H1 (cell line): ENCODE measurements at regions not wholly inside any gene's neighbourhood (a gene's known extent, or its start where the extent isn't known, plus 50 kb on each side); places are given as distances from the start of the nearest gene placed in this dataset.

ENCODE experiments used
- ASH2L ChIP-seq: fragments of 200-600, 300-600 bp; sonication (generic); IDR thresholded peaks from one replicate; pipeline ENCODE4 v1.7.1; 2017; ENCODE audit warnings: low read length
- CHD1 ChIP-seq: IDR thresholded peaks from 2 replicates; pipeline ENCODE4 v1.6.1; 2012; ENCODE audit warnings: low read depth, low read length, improper control_type of control experiment
- CREB1 ChIP-seq: IDR thresholded peaks from 2 replicates; pipeline ENCODE4 v1.6.1; 2012; ENCODE audit warnings: inconsistent platforms
- EP300 ChIP-seq, 2 experiments: IDR thresholded peaks; 1 replicate in 1 of 2; 2 replicates in 1 of 2; pipeline ENCODE4 v1.6.1; 2011 to 2012; ENCODE audit warnings: low read depth in 2 of 2, low read length in 2 of 2, mild to moderate bottlenecking in 2 of 2, borderline replicate concordance in 1 of 2, inconsistent platforms in 1 of 2, moderate library complexity in 1 of 2
- JUN ChIP-seq: IDR thresholded peaks from 2 replicates; pipeline ENCODE4 v1.6.1; 2011; ENCODE audit warnings: low read depth, mild to moderate bottlenecking, improper control_type of control experiment, low read length
- PHF8 ChIP-seq: fragments of 200-600 bp; sonication (generic); conservative IDR thresholded peaks from 2 replicates; pipeline ENCODE4 v1.7.1; 2012; ENCODE audit warnings: low read depth, mild to moderate bottlenecking, inconsistent platforms, low read length, moderate library complexity
- POLR2AphosphoS5 ChIP-seq: IDR thresholded peaks from 2 replicates; pipeline ENCODE4 v1.6.1; 2011; ENCODE audit warnings: low read depth, low read length
- TF ChIP-seq, protein P1 (sequence below): fragments of 300-600 bp; sonication (generic); IDR thresholded peaks from 2 replicates; pipeline ENCODE4 v1.7.1; 2012; ENCODE audit warnings: low read length, moderate library complexity, mild to moderate bottlenecking, inconsistent platforms; ENCODE audit not compliant: insufficient replicate concordance
- TF ChIP-seq, protein P2 (sequence below): IDR thresholded peaks from 2 replicates; pipeline ENCODE4 v1.6.1; 2012; ENCODE audit warnings: low read length, inconsistent platforms

DNA sequence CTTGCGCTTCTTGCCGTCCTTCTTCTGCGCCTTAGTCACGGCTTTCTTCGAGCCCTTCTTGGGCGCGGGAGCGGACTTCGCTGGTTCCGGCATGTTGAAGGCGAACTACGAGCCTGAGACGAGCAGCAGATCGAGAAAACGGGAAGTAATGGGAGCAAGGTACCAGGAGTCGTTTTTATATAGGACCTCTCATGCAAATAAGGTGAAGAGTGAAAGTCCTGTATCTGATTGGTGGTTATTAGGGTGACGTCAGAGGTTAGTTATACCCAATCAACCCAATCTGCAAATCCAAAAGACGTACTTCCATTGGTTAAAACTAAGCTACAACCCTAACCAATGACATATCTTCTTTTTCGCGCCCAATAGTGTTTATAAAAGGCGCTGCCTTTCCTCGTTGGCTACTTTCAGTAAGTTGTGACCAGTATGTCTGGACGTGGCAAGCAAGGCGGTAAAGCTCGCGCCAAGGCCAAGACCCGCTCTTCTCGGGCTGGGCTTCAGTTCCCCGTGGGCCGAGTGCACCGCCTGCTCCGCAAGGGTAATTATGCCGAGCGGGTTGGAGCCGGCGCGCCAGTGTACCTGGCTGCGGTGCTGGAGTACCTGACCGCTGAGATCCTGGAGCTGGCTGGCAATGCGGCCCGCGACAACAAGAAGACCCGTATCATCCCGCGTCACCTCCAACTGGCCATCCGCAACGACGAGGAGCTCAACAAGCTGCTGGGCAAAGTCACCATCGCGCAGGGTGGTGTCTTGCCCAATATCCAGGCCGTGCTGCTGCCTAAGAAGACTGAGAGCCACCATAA, 100.6 kb upstream of the PRSS16 start (continued):
- TF ChIP-seq, protein P1, sequence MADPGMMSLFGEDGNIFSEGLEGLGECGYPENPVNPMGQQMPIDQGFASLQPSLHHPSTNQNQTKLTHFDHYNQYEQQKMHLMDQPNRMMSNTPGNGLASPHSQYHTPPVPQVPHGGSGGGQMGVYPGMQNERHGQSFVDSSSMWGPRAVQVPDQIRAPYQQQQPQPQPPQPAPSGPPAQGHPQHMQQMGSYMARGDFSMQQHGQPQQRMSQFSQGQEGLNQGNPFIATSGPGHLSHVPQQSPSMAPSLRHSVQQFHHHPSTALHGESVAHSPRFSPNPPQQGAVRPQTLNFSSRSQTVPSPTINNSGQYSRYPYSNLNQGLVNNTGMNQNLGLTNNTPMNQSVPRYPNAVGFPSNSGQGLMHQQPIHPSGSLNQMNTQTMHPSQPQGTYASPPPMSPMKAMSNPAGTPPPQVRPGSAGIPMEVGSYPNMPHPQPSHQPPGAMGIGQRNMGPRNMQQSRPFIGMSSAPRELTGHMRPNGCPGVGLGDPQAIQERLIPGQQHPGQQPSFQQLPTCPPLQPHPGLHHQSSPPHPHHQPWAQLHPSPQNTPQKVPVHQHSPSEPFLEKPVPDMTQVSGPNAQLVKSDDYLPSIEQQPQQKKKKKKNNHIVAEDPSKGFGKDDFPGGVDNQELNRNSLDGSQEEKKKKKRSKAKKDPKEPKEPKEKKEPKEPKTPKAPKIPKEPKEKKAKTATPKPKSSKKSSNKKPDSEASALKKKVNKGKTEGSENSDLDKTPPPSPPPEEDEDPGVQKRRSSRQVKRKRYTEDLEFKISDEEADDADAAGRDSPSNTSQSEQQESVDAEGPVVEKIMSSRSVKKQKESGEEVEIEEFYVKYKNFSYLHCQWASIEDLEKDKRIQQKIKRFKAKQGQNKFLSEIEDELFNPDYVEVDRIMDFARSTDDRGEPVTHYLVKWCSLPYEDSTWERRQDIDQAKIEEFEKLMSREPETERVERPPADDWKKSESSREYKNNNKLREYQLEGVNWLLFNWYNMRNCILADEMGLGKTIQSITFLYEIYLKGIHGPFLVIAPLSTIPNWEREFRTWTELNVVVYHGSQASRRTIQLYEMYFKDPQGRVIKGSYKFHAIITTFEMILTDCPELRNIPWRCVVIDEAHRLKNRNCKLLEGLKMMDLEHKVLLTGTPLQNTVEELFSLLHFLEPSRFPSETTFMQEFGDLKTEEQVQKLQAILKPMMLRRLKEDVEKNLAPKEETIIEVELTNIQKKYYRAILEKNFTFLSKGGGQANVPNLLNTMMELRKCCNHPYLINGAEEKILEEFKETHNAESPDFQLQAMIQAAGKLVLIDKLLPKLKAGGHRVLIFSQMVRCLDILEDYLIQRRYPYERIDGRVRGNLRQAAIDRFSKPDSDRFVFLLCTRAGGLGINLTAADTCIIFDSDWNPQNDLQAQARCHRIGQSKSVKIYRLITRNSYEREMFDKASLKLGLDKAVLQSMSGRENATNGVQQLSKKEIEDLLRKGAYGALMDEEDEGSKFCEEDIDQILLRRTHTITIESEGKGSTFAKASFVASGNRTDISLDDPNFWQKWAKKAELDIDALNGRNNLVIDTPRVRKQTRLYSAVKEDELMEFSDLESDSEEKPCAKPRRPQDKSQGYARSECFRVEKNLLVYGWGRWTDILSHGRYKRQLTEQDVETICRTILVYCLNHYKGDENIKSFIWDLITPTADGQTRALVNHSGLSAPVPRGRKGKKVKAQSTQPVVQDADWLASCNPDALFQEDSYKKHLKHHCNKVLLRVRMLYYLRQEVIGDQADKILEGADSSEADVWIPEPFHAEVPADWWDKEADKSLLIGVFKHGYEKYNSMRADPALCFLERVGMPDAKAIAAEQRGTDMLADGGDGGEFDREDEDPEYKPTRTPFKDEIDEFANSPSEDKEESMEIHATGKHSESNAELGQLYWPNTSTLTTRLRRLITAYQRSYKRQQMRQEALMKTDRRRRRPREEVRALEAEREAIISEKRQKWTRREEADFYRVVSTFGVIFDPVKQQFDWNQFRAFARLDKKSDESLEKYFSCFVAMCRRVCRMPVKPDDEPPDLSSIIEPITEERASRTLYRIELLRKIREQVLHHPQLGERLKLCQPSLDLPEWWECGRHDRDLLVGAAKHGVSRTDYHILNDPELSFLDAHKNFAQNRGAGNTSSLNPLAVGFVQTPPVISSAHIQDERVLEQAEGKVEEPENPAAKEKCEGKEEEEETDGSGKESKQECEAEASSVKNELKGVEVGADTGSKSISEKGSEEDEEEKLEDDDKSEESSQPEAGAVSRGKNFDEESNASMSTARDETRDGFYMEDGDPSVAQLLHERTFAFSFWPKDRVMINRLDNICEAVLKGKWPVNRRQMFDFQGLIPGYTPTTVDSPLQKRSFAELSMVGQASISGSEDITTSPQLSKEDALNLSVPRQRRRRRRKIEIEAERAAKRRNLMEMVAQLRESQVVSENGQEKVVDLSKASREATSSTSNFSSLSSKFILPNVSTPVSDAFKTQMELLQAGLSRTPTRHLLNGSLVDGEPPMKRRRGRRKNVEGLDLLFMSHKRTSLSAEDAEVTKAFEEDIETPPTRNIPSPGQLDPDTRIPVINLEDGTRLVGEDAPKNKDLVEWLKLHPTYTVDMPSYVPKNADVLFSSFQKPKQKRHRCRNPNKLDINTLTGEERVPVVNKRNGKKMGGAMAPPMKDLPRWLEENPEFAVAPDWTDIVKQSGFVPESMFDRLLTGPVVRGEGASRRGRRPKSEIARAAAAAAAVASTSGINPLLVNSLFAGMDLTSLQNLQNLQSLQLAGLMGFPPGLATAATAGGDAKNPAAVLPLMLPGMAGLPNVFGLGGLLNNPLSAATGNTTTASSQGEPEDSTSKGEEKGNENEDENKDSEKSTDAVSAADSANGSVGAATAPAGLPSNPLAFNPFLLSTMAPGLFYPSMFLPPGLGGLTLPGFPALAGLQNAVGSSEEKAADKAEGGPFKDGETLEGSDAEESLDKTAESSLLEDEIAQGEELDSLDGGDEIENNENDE = no peak
- peak; percentile 81 for TF ChIP-seq CHD1
- TF ChIP-seq CREB1 = peak; percentile 84
- TF ChIP-seq JUN = no peak
- peak; percentile 70 for TF ChIP-seq PHF8
- TF ChIP-seq ASH2L = peak; percentile 42
- TF ChIP-seq, protein P2, sequence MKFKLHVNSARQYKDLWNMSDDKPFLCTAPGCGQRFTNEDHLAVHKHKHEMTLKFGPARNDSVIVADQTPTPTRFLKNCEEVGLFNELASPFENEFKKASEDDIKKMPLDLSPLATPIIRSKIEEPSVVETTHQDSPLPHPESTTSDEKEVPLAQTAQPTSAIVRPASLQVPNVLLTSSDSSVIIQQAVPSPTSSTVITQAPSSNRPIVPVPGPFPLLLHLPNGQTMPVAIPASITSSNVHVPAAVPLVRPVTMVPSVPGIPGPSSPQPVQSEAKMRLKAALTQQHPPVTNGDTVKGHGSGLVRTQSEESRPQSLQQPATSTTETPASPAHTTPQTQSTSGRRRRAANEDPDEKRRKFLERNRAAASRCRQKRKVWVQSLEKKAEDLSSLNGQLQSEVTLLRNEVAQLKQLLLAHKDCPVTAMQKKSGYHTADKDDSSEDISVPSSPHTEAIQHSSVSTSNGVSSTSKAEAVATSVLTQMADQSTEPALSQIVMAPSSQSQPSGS = peak; percentile 62
- TF ChIP-seq POLR2AphosphoS5 = peak; percentile 99
- 0 out of 3 replicates have a peak, but pooled peaks of 1 of the 2 experiments have one; percentile 16 for TF ChIP-seq EP300 (IDR thresholded peaks at IDR 0.05; ENCODE audit: borderline replicate concordance in 1 of 2, low read depth in 2 of 2, low read length in 2 of 2)
